Mesenchymal stem cell (in vitro differentiated cells and primary cell): ENCODE measurements at regions not wholly inside any gene's neighbourhood (a gene's known extent, or its start where the extent isn't known, plus 50 kb on each side); places are given as distances from the start of the nearest gene placed in this dataset.

ENCODE experiments used
- DNase-seq: peaks from one replicate; pipeline ENCODE4 v3.0.0-alpha.2; 2013
- H2AFZ ChIP-seq: one replicate; pipeline ENCODE4 v1.6.1; 2013; ENCODE audit warnings: low read depth, mild to moderate bottlenecking, control low read depth, inconsistent platforms, low read length, moderate library complexity
- H2AK5ac ChIP-seq: 2 replicates; pipeline ENCODE4 v1.6.1; 2013; ENCODE audit warnings: low read length, moderate library complexity, mild to moderate bottlenecking, inconsistent platforms; ENCODE audit not compliant: severe bottlenecking
- H2BK120ac ChIP-seq: one replicate; pipeline ENCODE4 v1.6.1; 2013; ENCODE audit warnings: low read depth, mild to moderate bottlenecking, inconsistent platforms, low read length, moderate library complexity
- H2BK12ac ChIP-seq, 2 experiments: one replicate each; pipeline ENCODE4 v1.6.1; 2013; ENCODE audit warnings: inconsistent platforms in 2 of 2, low read length in 2 of 2, mild to moderate bottlenecking in 2 of 2, moderate library complexity in 2 of 2, control low read depth in 1 of 2
- H2BK15ac ChIP-seq: one replicate; pipeline ENCODE4 v1.6.1; 2013; ENCODE audit warnings: mild to moderate bottlenecking, low read depth, inconsistent platforms; ENCODE audit not compliant: poor library complexity, severe bottlenecking
- H2BK5ac ChIP-seq: 2 replicates; pipeline ENCODE4 v1.6.1; 2013; ENCODE audit warnings: low read depth, mild to moderate bottlenecking, low read length, control low read depth, inconsistent platforms; ENCODE audit not compliant: poor library complexity, severe bottlenecking
- H3K14ac ChIP-seq, 2 experiments: one replicate each; pipeline ENCODE4 v1.6.1; 2013; ENCODE audit warnings: inconsistent platforms in 2 of 2, low read length in 2 of 2, control low read depth in 1 of 2, mild to moderate bottlenecking in 1 of 2, moderate library complexity in 1 of 2
- H3K18ac ChIP-seq, 2 experiments: one replicate each; pipeline ENCODE4 v1.6.1; 2013; ENCODE audit warnings: inconsistent platforms in 2 of 2, low read length in 2 of 2, control low read depth in 1 of 2, low read depth in 1 of 2, mild to moderate bottlenecking in 1 of 2
- H3K23ac ChIP-seq, 2 experiments: one replicate each; pipeline ENCODE4 v1.6.1; 2013; ENCODE audit warnings: inconsistent platforms in 2 of 2, low read length in 2 of 2, mild to moderate bottlenecking in 2 of 2, moderate library complexity in 2 of 2, control low read depth in 1 of 2
- H3K27ac ChIP-seq: 2 replicates; pipeline ENCODE4 v1.5.1; 2013; ENCODE audit warnings: mild to moderate bottlenecking, moderate library complexity, low read length, control low read depth, inconsistent platforms; ENCODE audit not compliant: poor library complexity, severe bottlenecking
- H3K27me3 ChIP-seq, 2 experiments: 2 replicates each; pipeline versions ENCODE4 v1.6.1 to v1.7.0; 2013; ENCODE audit warnings: low read length in 2 of 2, mild to moderate bottlenecking in 2 of 2, moderate library complexity in 2 of 2, control low read depth in 1 of 2, inconsistent platforms in 1 of 2; ENCODE audit not compliant: control insufficient read depth in 1 of 2, insufficient read depth in 1 of 2
- H3K36me3 ChIP-seq, 2 experiments: 2 replicates each; pipeline versions ENCODE4 v1.6.1 to v1.7.0; 2013; ENCODE audit warnings: low read length in 2 of 2, control low read depth in 1 of 2, inconsistent platforms in 1 of 2, low read depth in 1 of 2, mild to moderate bottlenecking in 1 of 2; ENCODE audit not compliant: insufficient read depth in 2 of 2, control insufficient read depth in 1 of 2
- H3K4ac ChIP-seq, 2 experiments: one replicate each; pipeline ENCODE4 v1.6.1; 2013; ENCODE audit warnings: inconsistent platforms in 2 of 2, low read length in 2 of 2, mild to moderate bottlenecking in 2 of 2, moderate library complexity in 2 of 2, control low read depth in 1 of 2, low read depth in 1 of 2
- H3K4me1 ChIP-seq: 2 replicates; pipeline ENCODE4 v1.6.1; 2013; ENCODE audit warnings: low read depth, low read length, control low read depth; ENCODE audit not compliant: control insufficient read depth, insufficient read depth
- H3K4me2 ChIP-seq: 2 replicates; pipeline ENCODE4 v1.6.1; 2013; ENCODE audit warnings: low read length, mild to moderate bottlenecking, inconsistent platforms; ENCODE audit not compliant: poor library complexity, severe bottlenecking
- H3K4me3 ChIP-seq, 2 experiments: 2 replicates each; pipeline versions ENCODE4 v1.5.1 to v1.7.0; 2013; ENCODE audit warnings: low read length in 2 of 2, mild to moderate bottlenecking in 2 of 2, control low read depth in 1 of 2, low read depth in 1 of 2; ENCODE audit not compliant: insufficient read depth in 1 of 2
- H3K79me1 ChIP-seq: replicated peaks from 2 replicates; pipeline ENCODE4 v1.6.1; 2013; ENCODE audit warnings: mild to moderate bottlenecking, control low read depth, low read length, inconsistent platforms; ENCODE audit not compliant: poor library complexity, severe bottlenecking
- H3K9ac ChIP-seq: 2 replicates; pipeline ENCODE4 v1.7.0; 2013; ENCODE audit warnings: mild to moderate bottlenecking, low read length, moderate library complexity
- H3K9me3 ChIP-seq: 2 replicates; pipeline ENCODE4 v1.7.0; 2013; ENCODE audit warnings: mild to moderate bottlenecking, low read length; ENCODE audit not compliant: control insufficient read depth
- H4K8ac ChIP-seq: one replicate; pipeline ENCODE4 v1.6.1; 2013; ENCODE audit warnings: inconsistent platforms, mild to moderate bottlenecking, low read length, moderate library complexity
- H4K91ac ChIP-seq: one replicate; pipeline ENCODE4 v1.6.1; 2013; ENCODE audit warnings: mild to moderate bottlenecking, low read length, inconsistent platforms
- WGBS: methylation state at CpG from one replicate; pipeline ENCODE4 v1.1.7; 2013; ENCODE audit warnings: mixed read lengths; 5-methylcytosine and 5-hydroxymethylcytosine counted together

GRCh38 chr17:72434991-72435618 lies 314.3 kb downstream of the SOX9 start:
- Histone ChIP-seq H3K27ac (no peak overlapping the region), H3K9ac (no peak overlapping the region), H3K23ac (no peak overlapping the region), H4K91ac (no peak overlapping the region), H2BK120ac (no peak overlapping the region), H3K18ac (no peak overlapping the region), H3K4me3 (no peak overlapping the region), H4K8ac (no peak overlapping the region), H3K9me3 (no peaks in the 10 kb centered on the region), H2AFZ (no peak overlapping the region), H3K36me3 (peaks cover 0 to 11% of the 10 kb centered on the region in 2 experiments), H3K4me2 (no peak overlapping the region), H3K14ac (no peak overlapping the region), H3K4me1 (peaks cover 19% of the 10 kb centered on the region), H3K79me1 (peaks cover 38% of the 10 kb centered on the region), H2BK15ac (no peak overlapping the region), H2AK5ac (no peak overlapping the region), H3K4ac (no peak overlapping the region), H2BK12ac (no peak overlapping the region), H3K27me3 (no peaks in the 10 kb centered on the region), H2BK5ac (no peak overlapping the region)
- DNase-seq = no peak
- 94% methylated on average over 9 of the region's 9 CpGs for WGBS

GRCh38 chr17:72438783-72439182 lies 318.0 kb downstream of the SOX9 start:
- Histone ChIP-seq H3K27me3 (no peaks in the 10 kb centered on the region), H3K27ac (no peak overlapping the region), H3K4ac (no peak overlapping the region), H2BK12ac (no peak overlapping the region), H3K36me3 (peaks cover 0 to 7% of the 10 kb centered on the region in 2 experiments), H2BK120ac (no peak overlapping the region), H2AK5ac (no peak overlapping the region), H3K18ac (no peak overlapping the region), H3K4me3 (no peak overlapping the region), H4K8ac (no peak overlapping the region), H4K91ac (no peak overlapping the region), H2AFZ (no peak overlapping the region), H2BK15ac (no peak overlapping the region), H3K9me3 (no peaks in the 10 kb centered on the region), H2BK5ac (no peak overlapping the region), H3K9ac (no peak overlapping the region), H3K79me1 (peaks cover 35% of the 10 kb centered on the region), H3K4me2 (no peak overlapping the region), H3K23ac (no peak overlapping the region), H3K14ac (no peak overlapping the region), H3K4me1 (peaks cover 20% of the 10 kb centered on the region)
- 91% methylated on average over 6 of the region's 6 CpGs for WGBS
- no peak for DNase-seq

GRCh38 chr17:72439893-72440502 lies 319.2 kb downstream of the SOX9 start:
- Histone ChIP-seq H2BK5ac (no peak overlapping the region), H3K23ac (no peak overlapping the region), H3K79me1 (peaks cover 39% of the 10 kb centered on the region), H3K18ac (no peak overlapping the region), H2BK12ac (no peak overlapping the region), H3K27ac (no peak overlapping the region), H4K91ac (no peak overlapping the region), H2AFZ (no peak overlapping the region), H3K4ac (no peak overlapping the region), H3K4me2 (no peak overlapping the region), H3K9me3 (no peaks in the 10 kb centered on the region), H3K14ac (no peak overlapping the region), H3K4me3 (no peak overlapping the region), H3K27me3 (no peaks in the 10 kb centered on the region), H3K36me3 (peaks cover 0 to 7% of the 10 kb centered on the region in 2 experiments), H2AK5ac (no peak overlapping the region), H2BK15ac (no peak overlapping the region), H3K9ac (no peak overlapping the region), H3K4me1 (peaks cover 26% of the 10 kb centered on the region), H2BK120ac (no peak overlapping the region), H4K8ac (no peak overlapping the region)
- no peak for DNase-seq
- 97% methylated on average over 10 of the region's 12 CpGs for WGBS

GRCh38 chr17:72440961-72441360 lies 320.1 kb downstream of the SOX9 start:
- no peak overlapping the region for H3K4ac ChIP-seq
- H3K18ac ChIP-seq = no peak overlapping the region
- no peak overlapping the region for H3K4me2 ChIP-seq
- H3K14ac ChIP-seq = no peak overlapping the region
- H3K4me1 ChIP-seq = peaks cover 32% of the 10 kb centered on the region
- no peak for DNase-seq
- H2AK5ac ChIP-seq = no peak overlapping the region
- H3K27ac ChIP-seq = no peak overlapping the region
- no peak overlapping the region for H3K4me3 ChIP-seq
- no peak overlapping the region for H2BK5ac ChIP-seq
- no peak overlapping the region for H3K23ac ChIP-seq
- H3K9me3 ChIP-seq = no peaks in the 10 kb centered on the region
- no peak overlapping the region for H2BK120ac ChIP-seq
- no peak overlapping the region for H3K9ac ChIP-seq
- H4K8ac ChIP-seq = no peak overlapping the region
- peaks cover 0 to 13% of the 10 kb centered on the region in 2 experiments for H3K36me3 ChIP-seq
- peaks cover 43% of the 10 kb centered on the region for H3K79me1 ChIP-seq
- no peak overlapping the region for H2BK15ac ChIP-seq
- no peaks in the 10 kb centered on the region for H3K27me3 ChIP-seq
- no peak overlapping the region for H2BK12ac ChIP-seq
- H2AFZ ChIP-seq = no peak overlapping the region
- 97% methylated on average over 3 of the region's 6 CpGs for WGBS
- H4K91ac ChIP-seq = no peak overlapping the region
